Transverse colon (tissue), 4 donors: ENCODE measurements at regions not wholly inside any gene's neighbourhood (a gene's known extent, or its start where the extent isn't known, plus 50 kb on each side); places are given as distances from the start of the nearest gene placed in this dataset.

Source experiments
- CTCF ChIP-seq, 5 experiments: fragments of 200-600 bp in 3 of 5; fragments of 450-650 bp in 2 of 5; sonication (generic) in 3 of 5; IDR thresholded peaks; 1 replicate in 2 of 5; 2 replicates in 3 of 5; pipeline ENCODE4 v1.5.1; 2016 to 2017; ENCODE audit warnings: antibody characterized with exemption in 5 of 5, inconsistent platforms in 3 of 5, mild to moderate bottlenecking in 2 of 5, moderate library complexity in 1 of 5
- POLR2AphosphoS5 ChIP-seq, 3 donors: sonication (generic); formaldehyde crosslinking; IDR thresholded peaks; one replicate each; pipeline ENCODE4 v1.6.1; 2016; ENCODE audit warnings: antibody characterized with exemption in 3 of 3

DNA sequence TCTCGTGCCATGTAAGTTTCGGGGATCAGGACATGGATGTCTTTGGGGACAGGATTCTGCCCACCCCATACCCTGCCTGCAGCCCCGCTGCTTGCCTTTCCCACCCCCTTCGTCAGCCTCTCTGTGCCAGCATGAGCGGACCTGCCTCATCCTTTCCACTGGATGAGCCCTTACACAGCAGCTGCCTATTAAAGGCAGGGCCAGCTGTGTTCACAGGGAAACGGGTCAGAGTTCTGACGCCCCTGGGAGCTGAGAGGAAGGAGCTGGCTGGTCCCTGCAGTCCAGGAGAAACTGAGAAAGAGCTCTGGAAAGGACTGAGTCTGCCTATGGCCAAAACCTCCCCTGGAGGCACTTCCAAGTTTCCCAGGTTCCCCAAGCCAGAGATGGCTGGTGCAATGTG lies 83.5 kb upstream of the NCOR2 start:
- TF ChIP-seq POLR2AphosphoS5 (IDR thresholded peaks at IDR 0.05) (no peak), CTCF (IDR thresholded peaks at IDR 0.05) (no peak)
